ENCODE measurements at regions not wholly inside any gene's neighbourhood (a gene's known extent, or its start where the extent isn't known, plus 50 kb on each side); places are given as distances from the start of the nearest gene placed in this dataset.
A peak's percentile ranks its signal among the peaks of the same experiment; 100 is the strongest.

DNA sequence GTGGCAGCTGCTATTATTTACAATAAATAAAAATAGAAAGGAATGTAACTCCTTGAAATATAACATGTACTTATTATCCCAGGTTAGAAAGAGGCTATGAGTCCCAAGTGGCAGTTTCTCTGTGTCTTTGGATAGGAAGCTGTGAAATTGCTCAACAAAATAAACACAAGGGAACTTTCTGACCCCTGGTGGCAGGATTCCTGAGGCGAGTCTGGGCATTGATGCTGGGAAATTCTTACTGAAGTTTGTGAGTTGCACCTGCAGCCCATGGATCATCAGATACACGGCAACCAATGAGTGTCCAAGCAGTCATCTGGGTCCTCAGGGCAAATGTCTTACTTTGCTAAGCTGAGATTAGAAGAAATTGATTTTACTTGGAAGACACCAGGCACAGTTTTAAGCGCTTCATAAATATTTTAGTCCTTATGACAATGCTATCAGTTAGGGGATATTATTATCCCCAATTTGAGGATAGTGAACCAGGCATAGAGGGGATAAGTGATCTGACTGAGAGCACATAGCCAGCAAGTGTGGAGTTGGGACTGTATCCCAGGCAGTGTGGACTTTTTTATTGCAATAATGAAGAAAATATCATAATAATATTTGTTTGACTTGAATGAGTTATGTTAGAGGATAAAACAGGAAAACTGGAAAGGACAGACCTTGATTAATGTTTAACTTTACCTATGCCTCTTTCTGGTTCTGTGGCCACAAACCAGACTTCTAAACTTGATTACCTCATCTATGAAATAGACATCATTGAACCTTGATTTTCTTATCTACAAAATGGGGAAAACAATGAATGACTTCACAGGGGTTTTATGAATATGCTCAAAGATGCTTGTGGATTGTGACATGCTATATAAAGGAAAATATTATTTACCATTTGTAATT, 265.5 kb upstream of the ADAMTSL1 start:
- Histone ChIP-seq H4K20me1 (replicated peaks; ENCODE audit: control insufficient read depth, extremely low read depth, insufficient read depth, low read length) (no peaks in the 10 kb centered on the region), H3K27me3 (ENCODE audit: control insufficient read depth in 2 of 2, insufficient read depth in 2 of 2, low read length in 2 of 2) (no peaks in the 10 kb centered on the region), H3K79me2 (ENCODE audit: control insufficient read depth, insufficient read depth, low read length) (no peaks in the 10 kb centered on the region), H3K27ac (ENCODE audit: insufficient read depth, low read depth, low read length) (no peak overlapping the region), H3K36me3 (ENCODE audit: control insufficient read depth in 2 of 2, extremely low read depth in 1 of 2, insufficient read depth in 2 of 2, low read length in 2 of 2) (no peaks in the 10 kb centered on the region), H3K4me2 (ENCODE audit: insufficient read depth, low read length) (no peak overlapping the region), H3K4me1 (ENCODE audit: control insufficient read depth, extremely low read depth, insufficient read depth, low read length) (no peaks in the 10 kb centered on the region), H2AFZ (ENCODE audit: low read depth, low read length) (no peak overlapping the region), H3K9me1 (replicated peaks; ENCODE audit: control insufficient read depth, extremely low read depth, insufficient read depth, low read length) (no peaks in the 10 kb centered on the region), H3K9me3 (replicated peaks; ENCODE audit: control insufficient read depth, insufficient read depth, low read length) (no peaks in the 10 kb centered on the region), H3K4me3 (replicated peaks in 1 of 3; ENCODE audit: insufficient read depth in 1 of 3, low read depth in 1 of 3, low read length in 3 of 3) (no peak overlapping the region), H3K9ac (replicated peaks; ENCODE audit: extremely low read depth, insufficient read depth, low read length) (no peak overlapping the region)
- ChIA-PET CTCF (interaction anchor here (0.6 to 4.4 kb wide), 15 partner anchors 9 to 682 kb away, joined by 3 to 150 read pairs (median 4); no protein-coding TSS in a partner anchor), POLR2A (no interaction called here)
- BruUV-seq (replicated peaks): no TSS peak
- intact Hi-C loops (cut with micrococcal nuclease): loop anchor here (1.0 to 2.0 kb wide), 2 partner anchors 397 to 678 kb away; no protein-coding TSS in a partner anchor
- dilution Hi-C loops (cut with MboI; ENCODE audit: extremely low pct_ligation_motif_present, low sequenced_read_pairs): no loop called here
- DNase-seq (ENCODE audit: low read depth, low spot score) (peak; percentile 52), FAIRE-seq (peak; percentile 62)
- TF ChIP-seq POLR2A (IDR thresholded peaks at IDR 0.05; ENCODE audit: low read depth, low read length): no peak
- TF ChIP-seq, protein P1, sequence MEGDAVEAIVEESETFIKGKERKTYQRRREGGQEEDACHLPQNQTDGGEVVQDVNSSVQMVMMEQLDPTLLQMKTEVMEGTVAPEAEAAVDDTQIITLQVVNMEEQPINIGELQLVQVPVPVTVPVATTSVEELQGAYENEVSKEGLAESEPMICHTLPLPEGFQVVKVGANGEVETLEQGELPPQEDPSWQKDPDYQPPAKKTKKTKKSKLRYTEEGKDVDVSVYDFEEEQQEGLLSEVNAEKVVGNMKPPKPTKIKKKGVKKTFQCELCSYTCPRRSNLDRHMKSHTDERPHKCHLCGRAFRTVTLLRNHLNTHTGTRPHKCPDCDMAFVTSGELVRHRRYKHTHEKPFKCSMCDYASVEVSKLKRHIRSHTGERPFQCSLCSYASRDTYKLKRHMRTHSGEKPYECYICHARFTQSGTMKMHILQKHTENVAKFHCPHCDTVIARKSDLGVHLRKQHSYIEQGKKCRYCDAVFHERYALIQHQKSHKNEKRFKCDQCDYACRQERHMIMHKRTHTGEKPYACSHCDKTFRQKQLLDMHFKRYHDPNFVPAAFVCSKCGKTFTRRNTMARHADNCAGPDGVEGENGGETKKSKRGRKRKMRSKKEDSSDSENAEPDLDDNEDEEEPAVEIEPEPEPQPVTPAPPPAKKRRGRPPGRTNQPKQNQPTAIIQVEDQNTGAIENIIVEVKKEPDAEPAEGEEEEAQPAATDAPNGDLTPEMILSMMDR (IDR thresholded peaks at IDR 0.05; ENCODE audit: extremely low read depth in 1 of 2, insufficient read depth in 1 of 2, low read depth in 1 of 2, low read length in 2 of 2): peak; percentile 39 to 62

DNA sequence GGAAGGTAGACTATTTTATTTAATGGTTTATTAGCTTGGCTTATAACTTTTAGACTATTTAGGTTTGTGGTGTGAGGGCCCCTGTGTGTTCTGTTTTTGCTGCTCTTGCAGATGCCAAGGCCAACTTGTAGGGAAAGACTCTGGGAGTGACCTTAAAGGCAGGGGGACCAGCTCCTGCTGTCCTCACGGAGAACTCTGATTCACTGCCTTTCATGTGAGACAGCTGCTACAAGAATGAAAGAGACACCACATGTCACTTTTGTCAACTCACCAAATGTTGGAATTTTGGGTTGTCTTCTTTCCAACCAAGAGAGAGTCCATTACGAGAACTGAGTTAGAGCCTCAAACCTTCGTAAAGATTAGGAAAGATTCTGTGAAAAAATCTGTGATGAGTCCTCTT, 258.3 kb upstream of the ADAMTSL1 start:
- no peaks in the 10 kb centered on the region for H3K9me3 ChIP-seq (replicated peaks; ENCODE audit: control insufficient read depth, insufficient read depth, low read length)
- no peak overlapping the region for H3K4me3 ChIP-seq (replicated peaks in 1 of 3; ENCODE audit: insufficient read depth in 1 of 3, low read depth in 1 of 3, low read length in 3 of 3)
- H3K4me2 ChIP-seq (ENCODE audit: insufficient read depth, low read length): no peak overlapping the region
- no peak overlapping the region for H3K9ac ChIP-seq (replicated peaks; ENCODE audit: extremely low read depth, insufficient read depth, low read length)
- BruUV-seq (replicated peaks): no TSS peak
- H3K27me3 ChIP-seq (ENCODE audit: control insufficient read depth in 2 of 2, insufficient read depth in 2 of 2, low read length in 2 of 2): no peaks in the 10 kb centered on the region
- no peaks in the 10 kb centered on the region for H3K36me3 ChIP-seq (ENCODE audit: control insufficient read depth in 2 of 2, extremely low read depth in 1 of 2, insufficient read depth in 2 of 2, low read length in 2 of 2)
- CTCF ChIA-PET: interaction anchor here (0.9 to 1.6 kb wide), 2 partner anchors 9 to 21 kb away, joined by 3 read pairs; no protein-coding TSS in a partner anchor
- no peaks in the 10 kb centered on the region for H3K79me2 ChIP-seq (ENCODE audit: control insufficient read depth, insufficient read depth, low read length)
- intact Hi-C loops (cut with micrococcal nuclease) (no loop called here), dilution Hi-C loops (cut with MboI; ENCODE audit: extremely low pct_ligation_motif_present, low sequenced_read_pairs) (no loop called here)
- no peak overlapping the region for H3K27ac ChIP-seq (ENCODE audit: insufficient read depth, low read depth, low read length)
- no peaks in the 10 kb centered on the region for H4K20me1 ChIP-seq (replicated peaks; ENCODE audit: control insufficient read depth, extremely low read depth, insufficient read depth, low read length)
- POLR2A ChIA-PET: no interaction called here
- no peaks in the 10 kb centered on the region for H3K4me1 ChIP-seq (ENCODE audit: control insufficient read depth, extremely low read depth, insufficient read depth, low read length)
- no peak for TF ChIP-seq MYC (IDR thresholded peaks at IDR 0.05; ENCODE audit: low read depth, low read length)
- TF ChIP-seq, protein P2, sequence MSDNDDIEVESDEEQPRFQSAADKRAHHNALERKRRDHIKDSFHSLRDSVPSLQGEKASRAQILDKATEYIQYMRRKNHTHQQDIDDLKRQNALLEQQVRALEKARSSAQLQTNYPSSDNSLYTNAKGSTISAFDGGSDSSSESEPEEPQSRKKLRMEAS (IDR thresholded peaks at IDR 0.05; ENCODE audit: insufficient read depth, insufficient read length): no peak
- TF ChIP-seq, protein P1 (IDR thresholded peaks at IDR 0.05; ENCODE audit: extremely low read depth in 1 of 2, insufficient read depth in 1 of 2, low read depth in 1 of 2, low read length in 2 of 2): no peak
- no peak for TF ChIP-seq POLR2AphosphoS5 (IDR thresholded peaks at IDR 0.05; ENCODE audit: insufficient read depth, low read depth, low read length)
- TF ChIP-seq JUN (IDR thresholded peaks at IDR 0.05; ENCODE audit: borderline replicate concordance, insufficient read depth, insufficient read length, low read depth): no peak
- no peak for TF ChIP-seq GATA2 (IDR thresholded peaks at IDR 0.05; ENCODE audit: insufficient read depth, insufficient read length, low read depth, low read length)
- H3K9me1 ChIP-seq (replicated peaks; ENCODE audit: control insufficient read depth, extremely low read depth, insufficient read depth, low read length): no peaks in the 10 kb centered on the region
- FAIRE-seq: no peak
- DNase-seq (ENCODE audit: low read depth, low spot score): no peak
- H2AFZ ChIP-seq (ENCODE audit: low read depth, low read length): no peak overlapping the region
